IgD-negative memory B cell (primary cell): ENCODE measurements at regions not wholly inside any gene's neighbourhood (a gene's known extent, or its start where the extent isn't known, plus 50 kb on each side); places are given as distances from the start of the nearest gene placed in this dataset.

Experiments used
- H3K27ac Mint-ChIP-seq, 3 donors: one replicate each; pipeline ENCODE4 v1.8.0; 2020 to 2022; ENCODE audit warnings: mild to moderate bottlenecking in 3 of 3, mixed read lengths in 3 of 3, moderate library complexity in 1 of 3
- H3K27me3 Mint-ChIP-seq: one replicate; pipeline ENCODE4 v1.8.0; 2021; ENCODE audit warnings: mixed read lengths
- H3K36me3 Mint-ChIP-seq: one replicate; pipeline ENCODE4 v1.8.0; 2020; ENCODE audit warnings: mild to moderate bottlenecking, mixed read lengths
- H3K4me1 Mint-ChIP-seq, 3 donors: one replicate each; pipeline ENCODE4 v1.8.0; 2020 to 2022; ENCODE audit warnings: mixed read lengths in 3 of 3, mild to moderate bottlenecking in 1 of 3
- H3K4me3 Mint-ChIP-seq, 4 donors: one replicate each; pipeline ENCODE4 v1.8.0; 2020 to 2022; ENCODE audit warnings: mild to moderate bottlenecking in 4 of 4, mixed read lengths in 4 of 4, moderate library complexity in 3 of 4
- H3K9me3 Mint-ChIP-seq, 3 donors: one replicate each; pipeline ENCODE4 v1.8.0; 2020 to 2021; ENCODE audit warnings: mixed read lengths in 3 of 3, mild to moderate bottlenecking in 1 of 3

DNA sequence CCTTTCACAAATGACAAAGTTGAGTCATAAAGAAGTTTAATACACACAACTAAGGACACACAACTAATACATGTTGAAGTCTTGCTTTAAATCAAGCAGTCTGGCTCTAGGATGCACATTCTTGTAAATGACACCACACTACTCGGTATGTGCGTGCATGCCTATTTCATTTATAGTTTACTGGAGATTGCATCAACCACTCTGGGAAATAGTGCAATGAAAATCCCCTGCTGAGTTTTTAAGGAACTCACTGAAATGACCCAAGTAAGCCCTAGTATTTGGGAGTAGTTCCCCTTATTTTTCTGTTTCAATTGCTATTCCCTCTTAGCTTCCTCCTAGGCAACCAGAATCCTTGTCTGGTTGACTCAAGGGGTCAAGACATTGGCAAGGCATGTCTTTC is 160.2 kb upstream of the LARGE1 start:
- H3K4me3 Mint-ChIP-seq = peak overlapping the region in 1 of 4 donors; percentile 23
- no peaks in the 10 kb centered on the region for H3K4me1 Mint-ChIP-seq
- H3K27ac Mint-ChIP-seq = no peak overlapping the region
- no peaks in the 10 kb centered on the region for H3K36me3 Mint-ChIP-seq
- peaks cover 0 to 3% (median under 1%) of the 10 kb centered on the region in 3 donors for H3K9me3 Mint-ChIP-seq
- H3K27me3 Mint-ChIP-seq = no peaks in the 10 kb centered on the region

DNA sequence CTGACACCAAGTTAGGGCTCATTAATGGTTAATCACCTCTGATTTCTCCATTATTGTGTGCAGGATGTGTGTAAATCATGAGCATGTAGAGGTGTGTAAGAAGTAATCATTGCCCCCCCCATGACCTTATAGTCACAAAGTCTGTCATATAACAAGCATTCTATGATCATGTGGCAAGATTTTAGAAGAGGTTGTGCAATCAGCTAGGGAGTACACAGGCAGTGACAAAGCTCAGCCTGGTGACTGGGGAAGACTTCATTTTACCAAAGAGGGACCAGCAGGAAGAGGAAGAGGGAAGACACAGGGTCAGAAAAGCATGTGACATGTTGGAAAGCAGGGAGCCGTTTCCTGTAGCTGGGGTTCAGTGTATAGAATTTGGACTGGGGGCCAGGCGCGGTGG is 176.5 kb upstream of the LARGE1 start:
- peaks cover 7% of the 10 kb centered on the region for H3K27me3 Mint-ChIP-seq

GRCh38 chr22:34099278-34099677 is 179.0 kb upstream of the LARGE1 start:
- Mint-ChIP-seq H3K4me3 (no peak overlapping the region), H3K27ac (no peak overlapping the region), H3K27me3 (peaks cover 7% of the 10 kb centered on the region), H3K9me3 (peaks cover 4 to 14% (median 13%) of the 10 kb centered on the region in 3 donors), H3K36me3 (peaks cover 5% of the 10 kb centered on the region), H3K4me1 (peaks cover 0 to 4% (median 2%) of the 10 kb centered on the region in 3 donors)

More for the DNA sequence above, 176.5 kb upstream of the LARGE1 start:
- peaks cover 0 to 4% (median 2%) of the 10 kb centered on the region in 3 donors for H3K4me1 Mint-ChIP-seq
- peaks cover 2 to 18% (median 13%) of the 10 kb centered on the region in 3 donors for H3K9me3 Mint-ChIP-seq
- no peak overlapping the region for H3K4me3 Mint-ChIP-seq
- peaks cover 5% of the 10 kb centered on the region for H3K36me3 Mint-ChIP-seq
- H3K27ac Mint-ChIP-seq = no peak overlapping the region

- H3K4me1 Mint-ChIP-seq = peaks cover 0 to 5% (median 5%) of the 10 kb centered on the region in 3 donors
- H3K27ac Mint-ChIP-seq = no peak overlapping the region
- peaks cover 9% of the 10 kb centered on the region for H3K27me3 Mint-ChIP-seq
- peak overlapping the region in 1 of 4 donors; percentile 45 for H3K4me3 Mint-ChIP-seq
- H3K36me3 Mint-ChIP-seq = peaks cover 2% of the 10 kb centered on the region
- H3K9me3 Mint-ChIP-seq = peaks cover 4 to 13% (median 10%) of the 10 kb centered on the region in 3 donors
These were observed 182.4 kb upstream of the LARGE1 start for GRCh38 chr22:34102633-34103032.

GRCh38 chr22:34105461-34106062 is 185.3 kb upstream of the LARGE1 start:
- Mint-ChIP-seq H3K4me1 (peaks cover 0 to 5% (median 1%) of the 10 kb centered on the region in 3 donors), H3K27me3 (peaks cover 5% of the 10 kb centered on the region), H3K27ac (no peak overlapping the region), H3K9me3 (peaks cover 0 to 2% (median 2%) of the 10 kb centered on the region in 3 donors), H3K36me3 (peaks cover 2% of the 10 kb centered on the region), H3K4me3 (no peak overlapping the region)

DNA sequence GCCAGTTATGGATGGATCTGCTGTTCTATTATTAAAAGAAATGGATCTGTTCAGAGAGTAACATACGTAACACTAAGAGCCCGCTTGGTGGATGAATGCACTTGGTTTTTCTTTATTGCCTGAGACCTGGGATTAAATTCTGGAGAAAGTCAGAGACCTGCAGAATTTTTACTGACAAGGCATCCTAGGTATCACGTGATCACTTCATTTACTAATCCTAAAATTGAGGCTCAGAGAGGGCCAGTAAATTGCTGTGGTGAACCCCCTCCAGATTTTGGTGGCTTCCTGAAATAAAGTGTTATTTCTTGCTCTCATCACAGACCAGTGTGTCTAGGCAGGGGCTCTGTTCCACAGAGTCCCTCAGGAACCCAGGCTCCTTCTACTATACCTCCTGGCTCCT is 187.9 kb upstream of the LARGE1 start:
- Mint-ChIP-seq H3K36me3 (no peaks in the 10 kb centered on the region), H3K27ac (no peak overlapping the region), H3K27me3 (peaks cover 5% of the 10 kb centered on the region), H3K4me3 (no peak overlapping the region), H3K9me3 (no peaks in the 10 kb centered on the region), H3K4me1 (peaks cover 0 to 7% (median 1%) of the 10 kb centered on the region in 3 donors)

GRCh38 chr22:34111210-34111824 is 191.0 kb upstream of the LARGE1 start:
- H3K4me1 Mint-ChIP-seq = peaks cover 0 to 2% (median 0%) of the 10 kb centered on the region in 3 donors
- H3K9me3 Mint-ChIP-seq = no peaks in the 10 kb centered on the region
- peak overlapping the region in 1 of 4 donors; percentile 46 for H3K4me3 Mint-ChIP-seq
- no peaks in the 10 kb centered on the region for H3K36me3 Mint-ChIP-seq
- H3K27me3 Mint-ChIP-seq = peaks cover 1% of the 10 kb centered on the region
- no peak overlapping the region for H3K27ac Mint-ChIP-seq

- Mint-ChIP-seq H3K27me3 (no peaks in the 10 kb centered on the region), H3K9me3 (no peaks in the 10 kb centered on the region), H3K4me1 (peaks cover 0 to 2% (median 0%) of the 10 kb centered on the region in 3 donors), H3K27ac (no peak overlapping the region), H3K36me3 (no peaks in the 10 kb centered on the region), H3K4me3 (no peak overlapping the region)
These were observed 193.1 kb upstream of the LARGE1 start for GRCh38 chr22:34113381-34113780.

DNA sequence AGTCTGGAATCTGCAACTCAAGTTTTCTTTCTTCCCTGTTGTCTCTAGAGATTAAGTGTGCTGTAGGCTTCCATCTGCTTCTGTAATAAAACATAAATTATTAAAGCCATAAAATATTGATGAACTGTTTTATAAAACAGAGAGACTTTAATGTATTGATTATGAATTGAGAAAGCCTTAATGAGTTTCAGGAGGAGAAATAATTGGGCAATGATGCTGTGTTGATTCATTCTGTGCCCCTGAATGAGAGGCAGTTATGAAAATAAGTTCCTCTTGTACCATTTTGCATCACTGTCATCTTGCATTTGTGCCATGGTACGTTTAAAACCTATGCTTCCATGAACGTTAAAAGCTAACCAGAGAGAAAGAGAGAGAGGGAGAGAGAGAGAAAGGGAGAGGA is 194.1 kb upstream of the LARGE1 start:
- Mint-ChIP-seq H3K36me3 (no peaks in the 10 kb centered on the region), H3K27ac (no peak overlapping the region), H3K27me3 (peaks cover 1% of the 10 kb centered on the region), H3K4me1 (peaks cover 0 to 2% (median 0%) of the 10 kb centered on the region in 3 donors), H3K9me3 (peaks cover 0 to 4% (median 0%) of the 10 kb centered on the region in 3 donors), H3K4me3 (no peak overlapping the region)

DNA sequence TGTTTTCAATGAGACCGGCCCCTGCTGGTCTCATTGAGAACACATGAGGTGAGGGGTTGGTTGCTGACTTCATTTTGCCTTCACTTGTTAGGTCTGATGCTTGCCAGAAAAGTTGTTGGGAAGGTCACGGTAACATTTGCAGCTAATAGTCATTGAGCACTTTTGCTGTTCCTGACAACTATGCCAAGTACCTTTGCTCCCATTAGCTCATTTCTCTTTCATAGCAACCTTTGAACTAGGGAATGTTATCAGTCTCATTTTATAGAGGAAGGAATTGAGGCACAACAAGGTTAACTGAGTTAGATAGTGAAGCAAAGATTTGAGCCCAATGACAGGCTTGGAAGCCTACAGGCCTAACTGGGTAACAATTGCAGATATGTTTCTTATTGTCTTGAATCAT is 195.4 kb upstream of the LARGE1 start:
- H3K9me3 Mint-ChIP-seq = peaks cover 0 to 4% (median 0%) of the 10 kb centered on the region in 3 donors
- H3K4me1 Mint-ChIP-seq = peaks cover 0 to 2% (median 0%) of the 10 kb centered on the region in 3 donors
- peak overlapping the region in 1 of 3 donors; percentile 79 for H3K27ac Mint-ChIP-seq
- peaks cover 1% of the 10 kb centered on the region for H3K27me3 Mint-ChIP-seq
- no peaks in the 10 kb centered on the region for H3K36me3 Mint-ChIP-seq
- H3K4me3 Mint-ChIP-seq = no peak overlapping the region

GRCh38 chr22:34116126-34116525 is 195.8 kb upstream of the LARGE1 start:
- Mint-ChIP-seq H3K36me3 (no peaks in the 10 kb centered on the region), H3K4me3 (no peak overlapping the region), H3K27me3 (peaks cover 1% of the 10 kb centered on the region), H3K4me1 (peaks cover 0 to 2% (median 0%) of the 10 kb centered on the region in 3 donors), H3K9me3 (peaks cover 0 to 4% (median 0%) of the 10 kb centered on the region in 3 donors), H3K27ac (no peak overlapping the region)

DNA sequence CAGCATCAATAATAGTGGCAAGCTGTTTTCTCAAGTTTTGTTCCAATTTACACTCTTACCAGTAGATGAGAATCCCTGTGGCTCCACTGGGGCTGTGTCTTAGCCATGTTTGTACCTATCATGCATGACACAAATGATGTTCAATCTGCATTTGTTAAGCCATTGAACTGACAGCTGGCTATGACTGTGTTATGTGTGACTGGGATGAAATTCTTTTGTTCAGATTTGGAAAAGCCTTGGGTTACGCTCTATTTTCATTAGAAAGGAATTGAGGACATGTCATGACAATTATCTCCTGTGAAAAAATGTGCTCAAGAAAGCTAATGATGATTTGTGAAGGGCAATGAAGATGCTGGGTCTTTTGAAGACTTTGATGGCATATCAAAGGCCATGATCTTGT is 201.8 kb upstream of the LARGE1 start:
- Mint-ChIP-seq H3K27me3 (peaks cover 3% of the 10 kb centered on the region), H3K4me1 (no peaks in the 10 kb centered on the region), H3K36me3 (no peaks in the 10 kb centered on the region), H3K27ac (no peak overlapping the region), H3K4me3 (no peak overlapping the region), H3K9me3 (peaks cover 0 to 8% (median 0%) of the 10 kb centered on the region in 3 donors)

DNA sequence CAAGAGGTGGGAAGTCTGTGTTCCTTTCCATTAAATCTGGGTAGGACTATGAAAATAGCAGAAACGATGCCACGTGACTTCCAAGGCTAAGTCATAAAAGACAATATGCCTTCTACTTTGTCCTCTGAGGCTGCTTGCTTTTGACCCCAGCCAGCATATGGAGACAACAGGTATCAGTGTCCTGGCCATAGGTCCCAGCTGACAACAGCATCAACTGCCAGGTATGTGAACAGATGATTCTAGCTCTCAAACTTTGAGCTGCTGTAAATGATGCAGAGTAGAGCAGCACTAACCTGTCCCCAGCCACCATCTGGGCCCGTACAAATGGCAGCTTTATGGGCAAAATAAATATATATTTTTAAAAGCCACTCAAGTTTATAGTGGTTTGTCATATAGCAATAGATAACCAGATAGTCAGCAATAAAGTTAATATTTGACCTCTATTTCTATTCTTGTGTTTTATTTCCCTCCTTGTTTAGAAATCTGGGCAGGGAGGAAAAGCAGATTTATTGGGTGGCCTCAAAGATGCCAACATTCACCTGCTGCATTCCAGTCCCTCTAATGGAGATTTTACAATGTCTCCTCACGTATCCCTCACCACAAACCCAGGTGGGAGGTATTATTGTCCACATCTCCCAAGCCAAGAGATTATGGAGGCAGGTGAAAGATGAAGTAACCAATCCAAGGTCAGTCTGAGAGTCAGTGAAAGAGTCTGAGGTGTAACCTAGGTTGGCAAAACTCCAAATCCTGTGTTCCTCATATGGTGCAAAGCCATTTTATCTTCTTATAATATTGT is 209.6 kb upstream of the LARGE1 start:
- Mint-ChIP-seq H3K9me3 (peaks cover 0 to 2% (median 0%) of the 10 kb centered on the region in 3 donors), H3K27ac (no peak overlapping the region), H3K4me3 (no peak overlapping the region), H3K27me3 (peaks cover 6% of the 10 kb centered on the region), H3K4me1 (no peaks in the 10 kb centered on the region), H3K36me3 (no peaks in the 10 kb centered on the region)

- H3K4me3 Mint-ChIP-seq = no peak overlapping the region
- H3K36me3 Mint-ChIP-seq = no peaks in the 10 kb centered on the region
- H3K27ac Mint-ChIP-seq = no peak overlapping the region
- H3K4me1 Mint-ChIP-seq = no peaks in the 10 kb centered on the region
- peaks cover 3% of the 10 kb centered on the region for H3K27me3 Mint-ChIP-seq
- H3K9me3 Mint-ChIP-seq = peaks cover 0 to 3% (median 0%) of the 10 kb centered on the region in 3 donors
These were observed 215.5 kb upstream of the LARGE1 start for GRCh38 chr22:34135749-34136148.

DNA sequence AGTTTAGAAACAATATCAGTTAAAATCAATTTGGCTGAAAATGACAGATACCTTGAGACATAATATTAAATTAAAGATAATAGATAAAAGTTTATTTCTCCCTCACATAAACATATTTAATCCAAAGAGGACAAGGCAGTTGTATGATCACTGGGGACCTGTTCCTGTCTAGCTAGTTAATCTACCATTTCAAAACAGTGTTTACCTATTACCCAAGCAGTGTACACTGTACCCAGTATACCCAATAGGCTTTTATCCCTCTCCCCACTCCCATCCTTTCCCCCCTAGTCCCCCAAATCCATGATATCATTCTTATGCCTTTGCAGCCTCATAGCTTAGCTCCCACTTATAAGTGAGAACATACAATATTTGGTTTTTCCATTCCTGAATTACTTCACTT is 229.7 kb upstream of the LARGE1 start:
- Mint-ChIP-seq H3K4me1 (no peaks in the 10 kb centered on the region), H3K4me3 (no peak overlapping the region), H3K27me3 (peaks cover 3% of the 10 kb centered on the region), H3K36me3 (peaks cover 2% of the 10 kb centered on the region), H3K27ac (no peak overlapping the region), H3K9me3 (peaks cover 7 to 10% (median 8%) of the 10 kb centered on the region in 3 donors)
